IPS-NIHi7 (cell line): ENCODE measurements at regions not wholly inside any gene's neighbourhood (a gene's known extent, or its start where the extent isn't known, plus 50 kb on each side); places are given as distances from the start of the nearest gene placed in this dataset.

Experiments used
- DNase-seq: peaks from one replicate; pipeline ENCODE4 v3.0.0; 2012; ENCODE audit warnings: mixed read lengths; ENCODE audit errors: extremely low spot score

GRCh38 chr2:80894486-80894885 is 589.9 kb upstream of the LRRTM1 start:
- DNase-seq: no peak

- no peak for DNase-seq
Measured at GRCh38 chr2:80893711-80894110, 589.2 kb upstream of the LRRTM1 start.

- no peak for DNase-seq
Measured at GRCh38 chr2:80889009-80889408, 584.5 kb upstream of the LRRTM1 start.

GRCh38 chr2:80887841-80888378 is 583.4 kb upstream of the LRRTM1 start:
- DNase-seq: no peak

GRCh38 chr2:80874374-80874773 is 569.8 kb upstream of the LRRTM1 start:
- no peak for DNase-seq

GRCh38 chr2:80869858-80870438 is 565.4 kb upstream of the LRRTM1 start:
- no peak for DNase-seq

- no peak for DNase-seq
Measured at GRCh38 chr2:80863147-80863714, 558.7 kb upstream of the LRRTM1 start.

- DNase-seq: no peak
Measured at GRCh38 chr2:80858965-80859364, 554.4 kb upstream of the LRRTM1 start.

- DNase-seq: no peak
Measured at GRCh38 chr2:80856227-80856626, 551.7 kb upstream of the LRRTM1 start.

GRCh38 chr2:80854831-80855230 is 550.3 kb upstream of the LRRTM1 start:
- DNase-seq: no peak

GRCh38 chr2:80852808-80853139 is 548.2 kb upstream of the LRRTM1 start:
- DNase-seq: peak; percentile 67

- no peak for DNase-seq
Measured at GRCh38 chr2:80852079-80852807, 547.7 kb upstream of the LRRTM1 start.

GRCh38 chr2:80830891-80831290 is 526.3 kb upstream of the LRRTM1 start:
- DNase-seq: no peak

- DNase-seq: no peak
Measured at GRCh38 chr2:80822999-80823398, 518.4 kb upstream of the LRRTM1 start.

- no peak for DNase-seq
Measured at GRCh38 chr2:80815259-80815658, 510.7 kb upstream of the LRRTM1 start.

GRCh38 chr2:80786584-80786983 is 482.0 kb upstream of the LRRTM1 start:
- no peak for DNase-seq

GRCh38 chr2:80778704-80779103 is 474.2 kb upstream of the LRRTM1 start:
- peak; percentile 15 for DNase-seq

- no peak for DNase-seq
Measured at GRCh38 chr2:80748592-80748991, 444.0 kb upstream of the LRRTM1 start.

- DNase-seq: no peak
Measured at GRCh38 chr2:80737047-80737446, 432.5 kb upstream of the LRRTM1 start.

- DNase-seq: no peak
Measured at GRCh38 chr2:80725001-80725400, 420.4 kb upstream of the LRRTM1 start.

GRCh38 chr2:80722803-80723202 is 418.3 kb upstream of the LRRTM1 start:
- no peak for DNase-seq

- no peak for DNase-seq
Measured at GRCh38 chr2:80719607-80720006, 415.1 kb upstream of the LRRTM1 start.

- no peak for DNase-seq
Measured at GRCh38 chr2:80715433-80715832, 410.9 kb upstream of the LRRTM1 start.
